ENCODE measurements at regions not wholly inside any gene's neighbourhood (a gene's known extent, or its start where the extent isn't known, plus 50 kb on each side); places are given as distances from the start of the nearest gene placed in this dataset.

GRCh38 chr4:31035761-31036160 is 315.6 kb downstream of the PCDH7 start:
- TF ChIP-seq EZH2phosphoT487 (IDR thresholded peaks at IDR 0.05; ENCODE audit: borderline replicate concordance, low read length) (no peak), CTCF (conservative IDR thresholded peaks at IDR 0.05; ENCODE audit: low read depth, low read length) (no peak)
